PFSK-1 (cell line): ENCODE measurements at regions not wholly inside any gene's neighbourhood (a gene's known extent, or its start where the extent isn't known, plus 50 kb on each side); places are given as distances from the start of the nearest gene placed in this dataset.

Experiments
- POLR2AphosphoS5 ChIP-seq: IDR thresholded peaks from 2 replicates; pipeline ENCODE4 v1.6.1; 2012; ENCODE audit warnings: low read depth, mild to moderate bottlenecking, control low read depth, low read length, moderate library complexity
- TAF1 ChIP-seq: IDR thresholded peaks from 2 replicates; pipeline ENCODE4 v1.6.1; 2012; ENCODE audit warnings: low read length, control low read depth, borderline replicate concordance; ENCODE audit not compliant: insufficient read depth

DNA sequence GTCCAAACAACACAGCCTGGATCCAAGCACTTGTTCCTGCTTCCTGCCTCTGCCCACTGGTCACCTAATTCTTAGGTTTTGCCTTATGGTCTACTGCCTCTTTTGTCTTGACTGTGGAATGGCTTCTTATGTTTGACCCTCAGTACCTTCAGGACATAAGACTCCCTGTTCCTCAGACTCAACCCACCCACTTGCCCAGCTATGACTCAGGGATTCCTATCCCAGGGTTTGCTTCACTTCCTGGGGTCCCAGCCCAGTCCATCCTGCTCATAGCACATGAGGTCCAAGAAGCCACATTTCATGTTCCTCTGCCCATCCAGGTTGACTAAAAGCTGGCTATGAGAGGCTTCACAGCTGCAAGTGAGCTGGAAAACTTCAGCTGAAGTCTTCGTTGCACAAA lies 320.9 kb upstream of the CDH5 start:
- TF ChIP-seq POLR2AphosphoS5 (no peak), TAF1 (no peak)
